SJCRH30 (cell line): ENCODE measurements at regions not wholly inside any gene's neighbourhood (a gene's known extent, or its start where the extent isn't known, plus 50 kb on each side); places are given as distances from the start of the nearest gene placed in this dataset.

ENCODE experiments used
- DNase-seq, 2 experiments: peaks; one replicate each; pipeline ENCODE4 v3.0.0-alpha.2; 2015 to 2020
- H3K27ac ChIP-seq: fragments of 250-450 bp; sonication (Bioruptor Pico); 2 replicates; pipeline ENCODE4 v1.5.1; 2020; ENCODE audit warnings: mild to moderate bottlenecking, moderate library complexity
- H3K27me3 ChIP-seq: fragments of 250-450 bp; sonication (Bioruptor Pico); 2 replicates; pipeline ENCODE4 v1.5.1; 2020; ENCODE audit warnings: mild to moderate bottlenecking, moderate library complexity
- H3K36me3 ChIP-seq: fragments of 250-450 bp; sonication (Bioruptor Pico); 2 replicates; pipeline ENCODE4 v1.5.1; 2020; ENCODE audit warnings: mild to moderate bottlenecking, moderate library complexity
- H3K4me1 ChIP-seq: fragments of 250-450 bp; sonication (Bioruptor Pico); 2 replicates; pipeline ENCODE4 v1.5.1; 2020; ENCODE audit warnings: mild to moderate bottlenecking, moderate library complexity
- H3K4me3 ChIP-seq: fragments of 250-450 bp; sonication (Bioruptor Pico); 2 replicates; pipeline ENCODE4 v1.5.1; 2020; ENCODE audit warnings: mild to moderate bottlenecking, moderate library complexity
- H3K9me3 ChIP-seq: fragments of 250-450 bp; sonication (Bioruptor Pico); replicated peaks from 2 replicates; pipeline ENCODE4 v1.5.1; 2020; ENCODE audit warnings: mild to moderate bottlenecking, moderate library complexity

DNA sequence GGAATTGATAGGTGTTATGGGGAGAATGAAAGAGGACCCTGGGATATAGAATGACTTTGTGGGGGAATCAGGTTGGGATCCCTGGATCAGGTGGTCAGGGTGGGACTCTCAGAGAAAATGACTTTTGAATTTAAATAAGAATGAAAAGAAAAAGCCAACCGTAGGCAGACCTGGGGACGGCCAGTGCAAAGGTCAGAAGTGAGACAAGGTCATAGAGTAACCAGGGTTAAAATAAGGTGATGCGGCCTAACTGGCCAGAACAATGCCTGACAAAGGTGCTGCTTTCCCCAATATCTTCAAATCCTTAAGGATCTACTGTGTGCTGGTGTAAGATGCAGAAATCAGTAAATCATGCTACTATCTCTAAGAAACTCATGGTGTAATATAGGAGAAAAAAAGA is 238.4 kb upstream of the JUN start:
- no peak for DNase-seq
- peaks cover 19% of the 10 kb centered on the region for H3K4me1 ChIP-seq

DNA sequence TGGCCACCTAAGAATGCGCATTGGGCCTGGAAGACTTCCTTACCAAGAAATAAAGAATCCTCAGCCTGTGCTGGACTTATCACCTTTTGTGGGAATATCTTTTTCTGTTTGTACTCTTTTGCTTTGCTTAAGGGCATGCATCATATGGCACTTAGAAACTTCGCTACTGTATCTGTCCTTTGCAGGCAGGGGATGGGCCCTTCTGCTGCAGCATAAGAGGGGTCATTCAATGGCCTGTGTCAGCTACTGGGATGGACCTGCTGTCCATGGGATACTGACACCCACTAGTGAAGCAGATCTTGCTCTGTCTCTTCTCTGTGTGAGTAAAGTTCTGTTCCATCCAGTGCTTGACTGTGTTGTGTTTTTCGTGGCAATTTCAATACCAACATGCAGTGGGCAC is 239.0 kb upstream of the JUN start:
- Histone ChIP-seq H3K27ac (no peak overlapping the region), H3K36me3 (no peaks in the 10 kb centered on the region), H3K9me3 (0 out of 2 replicates have a peak, but pooled peaks cover 5% of the 10 kb centered on the region), H3K4me3 (no peak overlapping the region), H3K27me3 (no peaks in the 10 kb centered on the region), H3K4me1 (peaks cover 17% of the 10 kb centered on the region)
- no peak for DNase-seq

More for the DNA sequence above, 238.4 kb upstream of the JUN start:
- no peak overlapping the region for H3K4me3 ChIP-seq
- 0 out of 2 replicates have a peak, but pooled peaks cover 5% of the 10 kb centered on the region for H3K9me3 ChIP-seq
- no peaks in the 10 kb centered on the region for H3K36me3 ChIP-seq
- no peak overlapping the region for H3K27ac ChIP-seq
- no peaks in the 10 kb centered on the region for H3K27me3 ChIP-seq

DNA sequence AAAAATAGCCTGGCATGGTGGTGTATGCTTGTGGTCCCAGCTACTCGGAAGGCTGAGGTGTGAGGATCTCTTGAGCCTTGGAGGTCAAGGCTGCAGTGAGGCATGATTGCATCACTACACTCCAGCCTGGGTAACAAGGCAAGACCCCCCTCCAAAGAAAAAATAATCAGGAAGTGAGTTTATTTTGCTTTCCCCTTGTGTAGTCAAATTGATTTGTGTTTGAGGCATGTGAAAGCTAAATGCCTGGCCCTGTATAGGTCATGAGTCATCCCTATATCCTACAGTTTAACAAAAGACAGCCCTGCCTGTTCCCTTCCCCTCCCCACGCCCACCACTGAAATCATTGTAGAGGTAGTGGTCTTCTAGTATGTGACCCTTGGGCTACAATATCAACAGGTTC is 241.4 kb upstream of the JUN start:
- Histone ChIP-seq H3K9me3 (0 out of 2 replicates have a peak, but pooled peaks cover 5% of the 10 kb centered on the region), H3K4me1 (peaks cover 17% of the 10 kb centered on the region), H3K4me3 (no peak overlapping the region), H3K36me3 (no peaks in the 10 kb centered on the region), H3K27me3 (no peaks in the 10 kb centered on the region), H3K27ac (no peak overlapping the region)
- DNase-seq: no peak

DNA sequence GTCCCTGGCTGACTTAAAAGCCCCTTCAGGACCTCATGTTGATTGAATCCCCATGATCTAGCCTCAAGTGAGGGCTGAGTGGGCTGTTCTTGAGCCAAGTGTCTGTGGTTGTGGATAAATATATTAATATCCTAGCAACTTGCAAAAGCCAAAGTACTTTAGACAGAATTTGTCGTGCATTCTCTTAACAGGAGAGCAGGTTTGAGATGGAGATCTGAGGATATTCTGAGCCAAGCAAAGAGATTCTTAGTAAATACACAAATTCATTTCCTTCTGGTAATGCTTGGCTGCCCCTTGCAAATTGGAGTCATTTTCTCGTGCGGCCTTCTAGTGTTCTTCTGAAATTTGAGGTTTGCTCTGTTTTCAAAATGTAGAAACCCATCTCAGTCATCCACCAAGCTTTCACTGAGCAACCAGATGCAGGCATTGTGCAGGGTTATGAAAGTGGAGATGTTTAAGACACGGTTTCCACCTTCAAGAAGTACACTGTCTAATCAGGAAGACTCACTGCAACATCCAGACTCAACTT is 242.1 kb upstream of the JUN start:
- no peak overlapping the region for H3K4me3 ChIP-seq
- DNase-seq: no peak
- H3K27me3 ChIP-seq: no peaks in the 10 kb centered on the region
- no peaks in the 10 kb centered on the region for H3K36me3 ChIP-seq
- H3K9me3 ChIP-seq: 0 out of 2 replicates have a peak, but pooled peaks cover 5% of the 10 kb centered on the region
- H3K27ac ChIP-seq: no peak overlapping the region
- peaks cover 12% of the 10 kb centered on the region; the same call in 1 of the 2 replicates for H3K4me1 ChIP-seq

DNA sequence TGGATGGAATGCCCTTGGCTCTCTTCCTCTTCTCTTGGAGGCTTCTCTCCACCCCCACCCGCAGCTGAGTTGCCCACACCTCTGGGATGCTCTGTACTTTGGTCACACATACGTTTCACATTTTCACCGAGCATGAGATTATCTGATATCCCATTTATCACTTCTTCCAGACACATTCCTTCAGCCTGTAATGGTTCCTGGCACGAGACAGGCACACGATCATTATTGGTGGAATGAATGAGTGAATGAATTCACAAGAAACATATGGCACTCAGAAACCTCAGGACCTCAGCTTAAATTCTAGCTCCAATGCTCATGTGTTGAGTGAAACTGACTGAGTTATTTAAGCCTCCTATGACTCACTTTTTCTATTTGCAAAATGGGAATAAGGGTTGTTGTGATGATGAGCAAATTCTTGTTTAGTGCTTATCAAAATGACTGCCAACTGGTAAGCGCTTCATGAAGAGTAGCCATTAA is 242.7 kb upstream of the JUN start:
- Histone ChIP-seq H3K9me3 (0 out of 2 replicates have a peak, but pooled peaks cover 5% of the 10 kb centered on the region), H3K27me3 (no peaks in the 10 kb centered on the region), H3K36me3 (no peaks in the 10 kb centered on the region), H3K27ac (no peak overlapping the region), H3K4me3 (no peak overlapping the region), H3K4me1 (peaks cover 12% of the 10 kb centered on the region; the same call in 1 of the 2 replicates)
- no peak for DNase-seq

DNA sequence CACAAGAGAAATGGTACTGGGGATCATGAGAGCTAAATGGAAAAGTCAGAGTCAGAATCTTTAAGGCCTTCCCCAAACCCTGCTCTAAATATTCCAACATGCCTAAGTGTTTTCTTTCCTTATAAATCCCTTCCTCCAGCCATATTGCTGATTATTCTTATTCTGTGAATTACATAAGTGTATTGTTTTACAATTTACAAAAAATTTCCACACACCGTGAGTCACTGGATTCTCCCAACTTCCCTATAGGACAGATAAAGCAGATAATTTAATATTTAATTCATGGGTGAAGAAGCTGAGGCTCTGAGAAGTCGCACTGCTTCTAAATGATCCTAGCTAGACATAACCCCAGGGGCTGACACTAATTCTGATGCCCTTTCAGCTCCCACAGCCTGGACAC is 243.3 kb upstream of the JUN start:
- Histone ChIP-seq H3K27ac (no peak overlapping the region), H3K4me3 (no peak overlapping the region)

DNA sequence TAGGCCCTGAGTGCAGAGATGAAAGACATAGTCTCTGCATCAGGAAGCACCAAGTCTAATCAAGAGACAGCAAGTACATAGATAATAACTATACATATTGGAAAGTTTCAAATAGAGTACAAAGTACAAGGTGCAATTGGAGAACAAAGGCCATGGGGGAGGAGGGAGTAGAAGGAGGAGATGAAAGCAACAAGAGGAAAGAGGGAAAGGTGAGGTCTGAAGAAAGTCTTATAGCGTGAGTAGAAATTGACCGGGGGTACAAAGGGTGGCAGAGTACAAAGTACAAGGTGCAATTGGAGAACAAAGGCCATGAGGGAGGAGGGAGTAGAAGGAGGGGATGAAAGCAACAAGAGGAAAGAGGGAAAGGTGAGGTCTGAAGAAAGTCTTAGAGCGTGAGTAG is 244.2 kb upstream of the JUN start:
- Histone ChIP-seq H3K27ac (no peak overlapping the region), H3K9me3 (0 out of 2 replicates have a peak, but pooled peaks cover 5% of the 10 kb centered on the region)

More for the DNA sequence above, 243.3 kb upstream of the JUN start:
- H3K27me3 ChIP-seq: no peaks in the 10 kb centered on the region
- H3K9me3 ChIP-seq: 0 out of 2 replicates have a peak, but pooled peaks cover 5% of the 10 kb centered on the region
- peaks cover 12% of the 10 kb centered on the region; the same call in 1 of the 2 replicates for H3K4me1 ChIP-seq
- no peak for DNase-seq
- H3K36me3 ChIP-seq: no peaks in the 10 kb centered on the region

DNA sequence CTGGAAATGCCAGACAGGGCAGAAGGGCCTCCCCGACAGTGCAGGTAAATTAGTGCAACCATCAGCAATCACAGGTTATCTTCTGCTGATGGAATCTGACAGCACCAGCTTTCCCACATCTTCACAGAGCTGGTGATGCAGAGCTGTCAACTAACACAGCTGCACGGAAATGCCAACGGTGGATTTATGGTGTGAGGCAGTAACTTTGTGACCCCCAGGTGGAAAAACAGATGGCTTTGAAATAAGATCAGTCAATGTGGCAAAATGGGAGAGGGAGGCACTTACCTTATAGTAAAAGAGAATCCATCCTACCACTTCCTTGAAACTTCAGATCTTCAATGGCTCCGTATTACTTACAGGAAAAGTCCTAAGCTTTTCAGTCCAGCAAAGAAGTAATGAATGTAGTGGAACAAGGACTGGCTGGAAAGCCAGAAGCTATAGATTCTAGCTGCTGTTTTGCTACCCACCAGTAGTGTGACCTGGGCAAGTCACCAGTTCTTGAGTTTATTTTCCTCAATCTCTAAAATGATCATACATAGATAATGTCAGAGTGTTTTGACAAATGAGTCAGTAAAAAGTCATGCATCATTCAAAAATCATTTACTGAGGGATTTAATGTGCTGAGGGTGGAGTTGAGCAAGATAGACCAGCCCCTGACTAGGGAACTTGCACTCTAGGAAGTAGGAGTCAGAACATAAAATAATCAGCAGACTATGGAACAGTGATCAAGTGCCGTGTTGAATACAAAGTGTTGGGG is 245.7 kb upstream of the JUN start:
- Histone ChIP-seq H3K27ac (no peak overlapping the region), H3K9me3 (0 out of 2 replicates have a peak, but pooled peaks cover 5% of the 10 kb centered on the region), H3K4me3 (no peak overlapping the region), H3K36me3 (no peaks in the 10 kb centered on the region), H3K4me1 (peaks cover 24% of the 10 kb centered on the region), H3K27me3 (no peaks in the 10 kb centered on the region)
- DNase-seq: peak in 1 of 2 experiments; percentile 42

More for the DNA sequence above, 244.2 kb upstream of the JUN start:
- Histone ChIP-seq H3K4me1 (peaks cover 12% of the 10 kb centered on the region; the same call in 1 of the 2 replicates), H3K27me3 (no peaks in the 10 kb centered on the region), H3K4me3 (no peak overlapping the region), H3K36me3 (no peaks in the 10 kb centered on the region)
- no peak for DNase-seq

DNA sequence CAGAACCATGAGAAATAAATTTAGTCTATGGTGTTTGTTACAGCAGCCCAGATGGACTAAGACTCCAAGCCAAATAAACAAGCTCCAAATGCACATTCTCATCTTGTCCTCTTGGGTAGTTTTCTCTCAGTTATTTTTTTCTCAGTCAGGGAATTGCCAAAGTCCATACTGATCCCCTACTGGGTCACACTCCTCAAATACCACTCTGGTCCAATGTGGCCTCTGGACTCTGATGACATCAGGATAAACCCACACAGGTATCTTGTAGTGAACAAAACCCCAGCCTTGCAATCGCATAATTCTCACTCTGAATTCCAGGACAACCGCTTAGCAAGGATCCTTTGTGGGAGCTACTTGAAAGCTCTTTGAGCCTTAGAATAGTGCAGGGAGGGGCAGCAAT is 248.4 kb upstream of the JUN start:
- no peak overlapping the region for H3K27ac ChIP-seq
- no peaks in the 10 kb centered on the region for H3K36me3 ChIP-seq
- no peaks in the 10 kb centered on the region for H3K27me3 ChIP-seq
- H3K9me3 ChIP-seq: no peaks in the 10 kb centered on the region
- H3K4me3 ChIP-seq: no peak overlapping the region
- DNase-seq: no peak
- peaks cover 22% of the 10 kb centered on the region for H3K4me1 ChIP-seq

DNA sequence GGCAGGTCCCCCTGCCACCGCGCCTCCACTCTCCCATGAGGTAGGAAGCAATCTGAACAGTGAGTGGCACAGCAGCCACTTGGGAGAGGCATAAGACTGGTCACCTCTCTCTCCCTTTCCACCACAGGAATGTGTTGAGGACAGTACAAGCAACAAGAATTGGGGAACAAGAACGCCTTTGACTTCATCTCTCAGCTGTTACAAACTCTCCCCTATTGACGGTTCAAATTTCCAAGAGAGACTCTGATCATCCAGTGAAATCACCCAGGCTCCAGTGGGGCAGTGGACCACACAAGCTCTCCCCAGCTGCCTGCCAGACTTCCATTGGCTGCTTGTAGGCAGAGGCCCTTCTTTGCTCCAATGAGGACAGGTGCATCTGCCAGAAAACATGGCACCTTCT is 249.9 kb upstream of the JUN start:
- DNase-seq: peak; percentile 95 to 99
- no peaks in the 10 kb centered on the region for H3K36me3 ChIP-seq
- H3K4me1 ChIP-seq: peaks cover 22% of the 10 kb centered on the region
- peak overlapping the region; percentile 50 for H3K27ac ChIP-seq
- no peaks in the 10 kb centered on the region for H3K27me3 ChIP-seq
- H3K4me3 ChIP-seq: no peak overlapping the region
- H3K9me3 ChIP-seq: no peaks in the 10 kb centered on the region

DNA sequence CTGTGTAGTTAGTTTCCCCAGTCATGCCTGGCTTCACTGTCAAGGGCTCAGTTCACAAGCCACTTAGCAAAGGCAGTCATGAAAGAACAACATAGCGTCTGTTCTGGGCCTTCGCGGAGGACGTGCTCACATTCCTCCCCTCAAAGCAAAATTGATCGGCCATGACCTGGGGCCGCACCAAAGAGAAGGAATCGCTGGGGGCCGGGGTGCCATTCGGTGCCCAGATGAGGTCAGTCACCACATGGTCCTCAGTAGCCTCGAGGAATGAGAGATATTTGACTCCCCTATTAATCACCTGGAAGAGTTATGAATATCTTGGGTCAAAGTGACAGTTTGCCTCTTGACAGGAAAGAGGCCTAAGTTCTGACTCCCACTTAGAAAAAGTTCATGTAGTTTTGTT is 251.1 kb upstream of the JUN start:
- Histone ChIP-seq H3K27me3 (no peaks in the 10 kb centered on the region), H3K4me3 (no peak overlapping the region), H3K9me3 (no peaks in the 10 kb centered on the region), H3K36me3 (no peaks in the 10 kb centered on the region), H3K4me1 (peaks cover 18% of the 10 kb centered on the region), H3K27ac (peak overlapping the region; percentile 50)
- DNase-seq: no peak

DNA sequence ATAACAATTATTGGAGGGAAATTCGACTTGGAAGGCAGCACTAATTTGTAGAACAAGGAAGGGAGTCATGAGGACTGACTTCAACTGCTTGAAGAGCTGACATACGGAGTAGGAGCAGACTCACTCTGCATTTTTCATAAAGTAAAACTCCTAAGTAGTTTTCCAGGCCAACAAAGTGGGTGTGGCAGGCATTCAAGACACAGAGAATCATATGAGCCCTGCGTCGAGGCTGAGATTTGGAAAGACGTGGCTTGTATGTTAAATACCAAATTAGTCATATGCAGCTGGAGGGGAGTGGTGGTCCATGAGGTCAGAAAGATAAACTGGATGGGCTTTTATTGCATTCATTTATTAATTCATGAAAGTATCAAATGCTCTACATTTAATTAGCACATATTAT is 255.7 kb upstream of the JUN start:
- Histone ChIP-seq H3K27me3 (no peaks in the 10 kb centered on the region), H3K27ac (no peak overlapping the region), H3K36me3 (no peaks in the 10 kb centered on the region), H3K4me1 (peaks cover 6% of the 10 kb centered on the region), H3K9me3 (no peaks in the 10 kb centered on the region), H3K4me3 (no peak overlapping the region)
- DNase-seq: no peak

DNA sequence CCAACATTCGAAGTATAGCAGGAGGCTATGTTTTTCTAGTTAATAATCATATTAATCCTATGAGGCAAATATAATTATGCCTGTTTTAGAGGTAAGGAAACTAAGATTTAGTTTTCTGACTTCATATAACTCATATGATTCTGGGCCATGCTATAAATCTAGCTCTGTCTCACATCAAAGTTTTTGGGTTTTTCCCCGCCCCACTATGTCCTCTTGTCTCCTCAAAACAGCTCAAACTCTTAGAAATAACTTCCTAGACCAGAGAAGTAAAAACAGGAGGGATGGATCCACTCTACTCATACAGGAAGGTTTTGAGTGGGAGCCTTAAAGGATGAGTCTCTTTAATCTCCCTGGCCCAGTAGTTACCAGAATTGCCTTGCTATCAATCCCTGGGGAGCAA is 256.4 kb upstream of the FGGY start:
- Histone ChIP-seq H3K4me1 (no peaks in the 10 kb centered on the region), H3K27ac (no peak overlapping the region)

DNA sequence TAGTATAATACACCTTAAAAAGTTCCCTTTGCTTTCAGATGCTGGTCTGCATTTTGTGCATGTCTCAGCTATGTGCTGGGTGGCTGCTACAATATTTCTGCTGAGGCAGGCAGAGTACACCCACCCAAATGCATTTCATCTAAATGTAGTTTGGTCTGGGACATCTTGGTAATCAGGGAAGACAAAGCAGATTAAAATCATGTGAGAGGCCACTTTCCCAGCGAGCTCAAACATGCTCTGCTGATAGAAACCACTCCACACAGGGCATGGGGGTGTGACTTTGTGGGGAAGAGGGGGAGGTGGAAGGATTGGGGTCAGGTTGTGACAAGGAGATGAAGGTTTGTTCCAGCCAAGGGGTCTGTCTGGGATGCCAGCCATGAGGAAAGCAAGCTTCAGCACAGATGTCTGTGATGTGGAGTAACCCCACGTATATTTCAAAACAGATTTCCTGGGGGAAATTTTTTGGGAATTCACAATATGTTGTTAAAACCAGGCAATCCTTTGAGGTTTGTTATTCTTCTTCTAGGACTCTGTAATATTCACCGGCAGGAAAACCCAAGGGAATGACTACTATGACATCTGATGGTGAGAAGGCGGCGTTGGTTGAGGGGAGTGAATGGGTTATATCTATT is 255.1 kb upstream of the FGGY start:
- Histone ChIP-seq H3K36me3 (no peaks in the 10 kb centered on the region), H3K27ac (no peak overlapping the region), H3K9me3 (no peaks in the 10 kb centered on the region), H3K4me1 (no peaks in the 10 kb centered on the region), H3K4me3 (no peak overlapping the region), H3K27me3 (no peaks in the 10 kb centered on the region)
- no peak for DNase-seq

More for the DNA sequence above, 256.4 kb upstream of the FGGY start:
- no peak for DNase-seq
- Histone ChIP-seq H3K27me3 (no peaks in the 10 kb centered on the region), H3K4me3 (no peak overlapping the region), H3K9me3 (no peaks in the 10 kb centered on the region), H3K36me3 (no peaks in the 10 kb centered on the region)

DNA sequence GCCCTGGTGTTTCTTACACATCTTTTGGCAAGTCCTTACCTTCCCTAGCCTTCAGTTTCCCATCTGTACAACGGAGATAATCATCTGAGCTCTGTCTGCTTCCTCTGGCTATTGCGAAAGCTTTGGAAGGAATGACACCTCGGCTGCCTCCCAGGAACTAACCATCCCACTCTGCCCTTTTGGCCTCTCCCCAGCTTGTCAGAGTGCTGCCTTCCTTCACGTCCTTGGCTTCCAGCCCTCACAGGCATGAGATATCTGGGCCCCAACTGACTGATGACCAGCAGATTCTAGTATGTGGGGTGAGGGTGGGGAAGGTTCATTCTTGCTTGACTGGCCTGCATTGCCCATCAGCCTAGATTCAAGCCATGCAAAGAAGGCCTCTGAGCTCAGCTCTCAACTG is 253.1 kb upstream of the FGGY start:
- Histone ChIP-seq H3K4me1 (no peaks in the 10 kb centered on the region), H3K4me3 (no peak overlapping the region), H3K27ac (no peak overlapping the region), H3K36me3 (no peaks in the 10 kb centered on the region), H3K27me3 (no peaks in the 10 kb centered on the region), H3K9me3 (no peaks in the 10 kb centered on the region)
- DNase-seq: no peak
